KMS-11 (cell line): ENCODE measurements at regions not wholly inside any gene's neighbourhood (a gene's known extent, or its start where the extent isn't known, plus 50 kb on each side); places are given as distances from the start of the nearest gene placed in this dataset.

ENCODE experiments used
- H2AFZ ChIP-seq: fragments of 200-600 bp; sonication (generic); 2 replicates; pipeline ENCODE4 v1.6.1; 2016; ENCODE audit warnings: antibody characterized with exemption, mixed run types, low read depth
- H3K27ac ChIP-seq: fragments of 200-600 bp; sonication (generic); 2 replicates; pipeline ENCODE4 v1.6.1; 2016; ENCODE audit warnings: mild to moderate bottlenecking, mixed run types
- H3K27me3 ChIP-seq: fragments of 200-600 bp; sonication (generic); 2 replicates; pipeline ENCODE4 v1.6.1; 2017; ENCODE audit warnings: mild to moderate bottlenecking, low read depth, mixed run types, moderate library complexity; ENCODE audit not compliant: insufficient read depth
- H3K36me3 ChIP-seq: fragments of 200-600 bp; sonication (generic); 2 replicates; pipeline ENCODE4 v1.6.1; 2017; ENCODE audit warnings: mild to moderate bottlenecking, mixed run types; ENCODE audit not compliant: insufficient read depth
- H3K4me1 ChIP-seq: fragments of 200-600 bp; sonication (generic); 2 replicates; pipeline ENCODE4 v1.6.1; 2016; ENCODE audit warnings: mild to moderate bottlenecking, low read depth, mixed run types; ENCODE audit not compliant: poor library complexity, severe bottlenecking
- H3K4me2 ChIP-seq: fragments of 200-600 bp; sonication (generic); 2 replicates; pipeline ENCODE4 v1.7.0; 2016; ENCODE audit warnings: mild to moderate bottlenecking, mixed run types
- H3K4me3 ChIP-seq: fragments of 200-600 bp; sonication (generic); IDR thresholded peaks from 2 replicates; pipeline ENCODE4 v1.6.1; 2017; ENCODE audit warnings: low read depth, low read length, mixed read lengths; ENCODE audit not compliant: insufficient read depth
- H3K79me2 ChIP-seq: fragments of 200-600 bp; sonication (generic); 2 replicates; pipeline ENCODE4 v1.6.1; 2016; ENCODE audit warnings: low read depth, mixed run types; ENCODE audit not compliant: insufficient read depth
- H3K9ac ChIP-seq: fragments of 200-600 bp; sonication (generic); 2 replicates; pipeline ENCODE4 v1.6.1; 2016; ENCODE audit warnings: mild to moderate bottlenecking, mixed run types
- H4K20me1 ChIP-seq: fragments of 200-600 bp; sonication (generic); 2 replicates; pipeline ENCODE4 v1.6.1; 2016; ENCODE audit warnings: mild to moderate bottlenecking, mixed run types; ENCODE audit not compliant: insufficient read depth
- CTCF ChIP-seq: fragments of 200-600 bp; sonication (generic); conservative IDR thresholded peaks from 2 replicates; pipeline ENCODE4 v1.6.1; 2017; ENCODE audit warnings: low read depth, mild to moderate bottlenecking, antibody characterized with exemption, low read length, moderate library complexity, mixed read lengths

- no peak overlapping the region for H3K27ac ChIP-seq
- no peak for TF ChIP-seq CTCF
- H3K27me3 ChIP-seq, result peaks cover 33% of the 10 kb centered on the region
- H3K79me2 ChIP-seq, result no peaks in the 10 kb centered on the region
- no peaks in the 10 kb centered on the region for H4K20me1 ChIP-seq
- no peaks in the 10 kb centered on the region for H3K4me1 ChIP-seq
- H3K36me3 ChIP-seq, result no peaks in the 10 kb centered on the region
- no peak overlapping the region for H3K4me3 ChIP-seq
- H3K4me2 ChIP-seq, result no peak overlapping the region
- no peak overlapping the region for H3K9ac ChIP-seq
- no peak overlapping the region for H2AFZ ChIP-seq
Measured at GRCh38 chr22:45069925-45070324, 60.1 kb upstream of the PHF21B start.

- H3K36me3 ChIP-seq, result no peaks in the 10 kb centered on the region
- no peak overlapping the region for H3K9ac ChIP-seq
Measured at GRCh38 chr22:45071618-45072017, 61.8 kb upstream of the PHF21B start.

GRCh38 chr22:45072322-45072903, 62.6 kb upstream of the PHF21B start:
- Histone ChIP-seq H3K36me3 (no peaks in the 10 kb centered on the region), H3K4me3 (no peak overlapping the region), H3K4me2 (no peak overlapping the region), H3K9ac (no peak overlapping the region), H3K4me1 (no peaks in the 10 kb centered on the region), H2AFZ (no peak overlapping the region), H4K20me1 (no peaks in the 10 kb centered on the region), H3K79me2 (no peaks in the 10 kb centered on the region), H3K27me3 (peaks cover 35% of the 10 kb centered on the region; the same call in 1 of the 2 replicates), H3K27ac (no peak overlapping the region)
- TF ChIP-seq CTCF, result no peak

More at GRCh38 chr22:45071618-45072017, 61.8 kb upstream of the PHF21B start:
- Histone ChIP-seq H4K20me1 (no peaks in the 10 kb centered on the region), H3K27me3 (peaks cover 36% of the 10 kb centered on the region; the same call in 1 of the 2 replicates), H3K4me1 (no peaks in the 10 kb centered on the region), H3K4me3 (no peak overlapping the region), H3K27ac (no peak overlapping the region), H2AFZ (no peak overlapping the region), H3K4me2 (no peak overlapping the region), H3K79me2 (no peaks in the 10 kb centered on the region)
- TF ChIP-seq CTCF, result no peak

- no peak overlapping the region for H3K4me2 ChIP-seq
- H3K27me3 ChIP-seq, result peaks cover 38% of the 10 kb centered on the region; the same call in 1 of the 2 replicates
Measured at GRCh38 chr22:45073064-45073463, 63.3 kb upstream of the PHF21B start.

More at GRCh38 chr22:45073064-45073463, 63.3 kb upstream of the PHF21B start:
- no peak overlapping the region for H2AFZ ChIP-seq
- no peaks in the 10 kb centered on the region for H3K4me1 ChIP-seq
- no peak overlapping the region for H3K4me3 ChIP-seq
- no peak overlapping the region for H3K9ac ChIP-seq
- H3K36me3 ChIP-seq, result no peaks in the 10 kb centered on the region
- no peak overlapping the region for H3K27ac ChIP-seq
- no peaks in the 10 kb centered on the region for H3K79me2 ChIP-seq
- H4K20me1 ChIP-seq, result no peaks in the 10 kb centered on the region
- no peak for TF ChIP-seq CTCF
